ENCODE measurements at regions not wholly inside any gene's neighbourhood (a gene's known extent, or its start where the extent isn't known, plus 50 kb on each side); places are given as distances from the start of the nearest gene placed in this dataset.
A peak's percentile ranks its signal among the peaks of the same experiment; 100 is the strongest.
"Not testable (repeated sequence)": the region's sequence is repeated elsewhere in the genome, so short reads cannot be mapped to it uniquely, and the experiment has no call there.

GRCh38 chr10:28179743-28180099, 123.1 kb downstream of the MPP7 start:
- Histone ChIP-seq H3K4me1 (ENCODE audit: control insufficient read depth, extremely low read depth, insufficient read depth, low read length) (no peaks in the 10 kb centered on the region), H3K27ac (ENCODE audit: insufficient read depth, low read length) (no peak overlapping the region), H3K36me3 (ENCODE audit: control insufficient read depth, insufficient read depth, low read length) (no peaks in the 10 kb centered on the region), H3K9me3 (ENCODE audit: control insufficient read depth, insufficient read depth, low read depth, low read length) (no peaks in the 10 kb centered on the region), H3K27me3 (ENCODE audit: control insufficient read depth, insufficient read depth, low read length) (no peaks in the 10 kb centered on the region), H3K9ac (ENCODE audit: insufficient read depth, low read length) (no peak overlapping the region), H3K79me2 (ENCODE audit: control insufficient read depth, insufficient read depth, low read length) (no peaks in the 10 kb centered on the region), H4K20me1 (ENCODE audit: control insufficient read depth, extremely low read depth, insufficient read depth, low read length) (no peaks in the 10 kb centered on the region), H2AFZ (ENCODE audit: low read length) (no peak overlapping the region), H3K4me3 (replicated peaks in 1 of 4; ENCODE audit: control extremely low read depth in 1 of 4, insufficient read depth in 1 of 4, low read depth in 3 of 4, low read length in 4 of 4) (no peak overlapping the region), H3K4me2 (ENCODE audit: extremely low read depth, insufficient read depth, low read length) (no peak overlapping the region)
- TF ChIP-seq CTCF (conservative IDR thresholded peaks at IDR 0.05 in 1 of 2, IDR thresholded peaks at IDR 0.05 in 1 of 2; ENCODE audit: low read depth in 1 of 2, low read length in 2 of 2) (no peak), EZH2 (IDR thresholded peaks at IDR 0.05; ENCODE audit: low read length, missing control alignments) (no peak)
- DNase-seq (ENCODE audit: low read depth in 2 of 2): no peak

- Histone ChIP-seq H3K27me3 (ENCODE audit: control insufficient read depth, insufficient read depth, low read length) (no peaks in the 10 kb centered on the region), H3K27ac (ENCODE audit: insufficient read depth, low read length) (no peak overlapping the region), H3K4me1 (ENCODE audit: control insufficient read depth, extremely low read depth, insufficient read depth, low read length) (no peaks in the 10 kb centered on the region), H3K36me3 (ENCODE audit: control insufficient read depth, insufficient read depth, low read length) (no peaks in the 10 kb centered on the region), H3K9me3 (ENCODE audit: control insufficient read depth, insufficient read depth, low read depth, low read length) (no peaks in the 10 kb centered on the region), H4K20me1 (ENCODE audit: control insufficient read depth, extremely low read depth, insufficient read depth, low read length) (no peaks in the 10 kb centered on the region), H3K9ac (ENCODE audit: insufficient read depth, low read length) (no peak overlapping the region), H3K4me3 (replicated peaks in 1 of 4; ENCODE audit: control extremely low read depth in 1 of 4, insufficient read depth in 1 of 4, low read depth in 3 of 4, low read length in 4 of 4) (no peak overlapping the region), H3K4me2 (ENCODE audit: extremely low read depth, insufficient read depth, low read length) (no peak overlapping the region), H2AFZ (ENCODE audit: low read length) (peak overlapping the region; percentile 17), H3K79me2 (ENCODE audit: control insufficient read depth, insufficient read depth, low read length) (no peaks in the 10 kb centered on the region)
- TF ChIP-seq EZH2 (IDR thresholded peaks at IDR 0.05; ENCODE audit: low read length, missing control alignments) (no peak), CTCF (conservative IDR thresholded peaks at IDR 0.05 in 1 of 2, IDR thresholded peaks at IDR 0.05 in 1 of 2; ENCODE audit: low read depth in 1 of 2, low read length in 2 of 2) (peak; percentile 60 to 66)
- peak; percentile 57 to 80 for DNase-seq (ENCODE audit: low read depth in 2 of 2)
Measured at GRCh38 chr10:28179006-28179742, 123.7 kb downstream of the MPP7 start.

- peak; percentile 38 to 39 for DNase-seq (ENCODE audit: low read depth in 2 of 2)
- Histone ChIP-seq H3K4me3 (replicated peaks in 1 of 4; ENCODE audit: control extremely low read depth in 1 of 4, insufficient read depth in 1 of 4, low read depth in 3 of 4, low read length in 4 of 4) (peak overlapping the region in 2 of 4 experiments; percentile 17 to 36), H3K27ac (ENCODE audit: insufficient read depth, low read length) (no peak overlapping the region), H2AFZ (ENCODE audit: low read length) (peak overlapping the region; percentile 51), H3K9ac (ENCODE audit: insufficient read depth, low read length) (no peak overlapping the region), H3K36me3 (ENCODE audit: control insufficient read depth, insufficient read depth, low read length) (no peaks in the 10 kb centered on the region), H3K4me1 (ENCODE audit: control insufficient read depth, extremely low read depth, insufficient read depth, low read length) (no peaks in the 10 kb centered on the region), H3K79me2 (ENCODE audit: control insufficient read depth, insufficient read depth, low read length) (no peaks in the 10 kb centered on the region), H3K27me3 (ENCODE audit: control insufficient read depth, insufficient read depth, low read length) (no peaks in the 10 kb centered on the region), H4K20me1 (ENCODE audit: control insufficient read depth, extremely low read depth, insufficient read depth, low read length) (no peaks in the 10 kb centered on the region), H3K9me3 (ENCODE audit: control insufficient read depth, insufficient read depth, low read depth, low read length) (no peaks in the 10 kb centered on the region), H3K4me2 (ENCODE audit: extremely low read depth, insufficient read depth, low read length) (peak overlapping the region; percentile 68)
- TF ChIP-seq EZH2 (IDR thresholded peaks at IDR 0.05; ENCODE audit: low read length, missing control alignments) (no peak), CTCF (conservative IDR thresholded peaks at IDR 0.05 in 1 of 2, IDR thresholded peaks at IDR 0.05 in 1 of 2; ENCODE audit: low read depth in 1 of 2, low read length in 2 of 2) (no peak)
Measured at GRCh38 chr10:28177944-28178637, 124.8 kb downstream of the MPP7 start.

- not testable (repeated sequence) for H2AFZ ChIP-seq (ENCODE audit: low read length); H3K9me3 ChIP-seq (ENCODE audit: control insufficient read depth, insufficient read depth, low read depth, low read length); H3K9ac ChIP-seq (ENCODE audit: insufficient read depth, low read length); H3K4me1 ChIP-seq (ENCODE audit: control insufficient read depth, extremely low read depth, insufficient read depth, low read length); H3K4me2 ChIP-seq (ENCODE audit: extremely low read depth, insufficient read depth, low read length); H3K27me3 ChIP-seq (ENCODE audit: control insufficient read depth, insufficient read depth, low read length); H3K27ac ChIP-seq (ENCODE audit: insufficient read depth, low read length); H3K36me3 ChIP-seq (ENCODE audit: control insufficient read depth, insufficient read depth, low read length); H3K4me3 ChIP-seq (replicated peaks in 1 of 4; ENCODE audit: control extremely low read depth in 1 of 4, insufficient read depth in 1 of 4, low read depth in 3 of 4, low read length in 4 of 4); H4K20me1 ChIP-seq (ENCODE audit: control insufficient read depth, extremely low read depth, insufficient read depth, low read length); H3K79me2 ChIP-seq (ENCODE audit: control insufficient read depth, insufficient read depth, low read length)
- DNase-seq (ENCODE audit: low read depth in 2 of 2): peak in 1 of 2 donors; percentile 33
Measured at GRCh38 chr10:28176498-28176897, 126.4 kb downstream of the MPP7 start.
